WTC11 (cell line): ENCODE measurements at regions not wholly inside any gene's neighbourhood (a gene's known extent, or its start where the extent isn't known, plus 50 kb on each side); places are given as distances from the start of the nearest gene placed in this dataset.

ENCODE experiments used
- ATF2 ChIP-seq: sonication (generic); formaldehyde crosslinking; IDR thresholded peaks from 2 replicates; pipeline ENCODE4 v1.8.1; 2022; ENCODE audit warnings: low read depth, missing genetic modification reagents, borderline replicate concordance
- CREB1 ChIP-seq: sonication (generic); formaldehyde crosslinking; IDR thresholded peaks from 2 replicates; pipeline ENCODE4 v1.8.0; 2023; ENCODE audit warnings: mild to moderate bottlenecking, missing genetic modification reagents
- FOXP4 ChIP-seq: sonication (generic); formaldehyde crosslinking; IDR thresholded peaks from 2 replicates; pipeline ENCODE4 v1.8.0; 2022; ENCODE audit warnings: mild to moderate bottlenecking, missing genetic modification reagents
- NR2C2 ChIP-seq: sonication (generic); formaldehyde crosslinking; IDR thresholded peaks from 2 replicates; pipeline ENCODE4 v1.8.0; 2022; ENCODE audit warnings: mild to moderate bottlenecking, missing genetic modification reagents
- TF ChIP-seq, protein P1 (sequence below): fragments of 200-600 bp; IDR thresholded peaks from 2 replicates; pipeline ENCODE4 v1.8.0; 2022; ENCODE audit warnings: antibody characterized with exemption
- TF ChIP-seq, protein P2 (sequence below): sonication (generic); formaldehyde crosslinking; IDR thresholded peaks from 2 replicates; pipeline ENCODE4 v1.8.1; 2023; ENCODE audit warnings: mild to moderate bottlenecking, missing genetic modification reagents, moderate library complexity
- TF ChIP-seq, protein P3 (sequence below): sonication (generic); formaldehyde crosslinking; conservative IDR thresholded peaks from 2 replicates; pipeline ENCODE4 v1.8.1; 2022; ENCODE audit warnings: mild to moderate bottlenecking, missing genetic modification reagents

DNA sequence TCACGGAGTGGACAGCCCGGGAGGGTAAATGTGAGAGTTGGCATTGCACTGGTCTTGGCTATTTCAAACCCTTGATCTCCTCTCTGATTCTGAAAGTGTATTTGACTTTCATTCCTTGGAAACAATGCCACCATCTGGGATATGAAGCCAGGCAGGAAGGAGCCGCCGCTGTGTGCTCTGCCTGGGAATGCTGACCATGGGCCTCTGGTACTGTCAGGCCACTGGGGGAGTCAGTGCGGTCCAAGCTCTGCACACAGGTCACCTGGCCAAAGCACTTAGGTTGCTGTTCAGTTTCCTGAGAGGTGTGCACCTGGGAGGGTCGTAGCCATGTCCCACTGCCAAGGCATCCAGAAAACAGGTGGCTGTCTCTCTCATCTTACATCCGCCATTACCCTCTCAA, 68.5 kb upstream of the SHH start:
- no peak for TF ChIP-seq FOXP4 (CRISPR knock-in tag)
- TF ChIP-seq, protein P1, sequence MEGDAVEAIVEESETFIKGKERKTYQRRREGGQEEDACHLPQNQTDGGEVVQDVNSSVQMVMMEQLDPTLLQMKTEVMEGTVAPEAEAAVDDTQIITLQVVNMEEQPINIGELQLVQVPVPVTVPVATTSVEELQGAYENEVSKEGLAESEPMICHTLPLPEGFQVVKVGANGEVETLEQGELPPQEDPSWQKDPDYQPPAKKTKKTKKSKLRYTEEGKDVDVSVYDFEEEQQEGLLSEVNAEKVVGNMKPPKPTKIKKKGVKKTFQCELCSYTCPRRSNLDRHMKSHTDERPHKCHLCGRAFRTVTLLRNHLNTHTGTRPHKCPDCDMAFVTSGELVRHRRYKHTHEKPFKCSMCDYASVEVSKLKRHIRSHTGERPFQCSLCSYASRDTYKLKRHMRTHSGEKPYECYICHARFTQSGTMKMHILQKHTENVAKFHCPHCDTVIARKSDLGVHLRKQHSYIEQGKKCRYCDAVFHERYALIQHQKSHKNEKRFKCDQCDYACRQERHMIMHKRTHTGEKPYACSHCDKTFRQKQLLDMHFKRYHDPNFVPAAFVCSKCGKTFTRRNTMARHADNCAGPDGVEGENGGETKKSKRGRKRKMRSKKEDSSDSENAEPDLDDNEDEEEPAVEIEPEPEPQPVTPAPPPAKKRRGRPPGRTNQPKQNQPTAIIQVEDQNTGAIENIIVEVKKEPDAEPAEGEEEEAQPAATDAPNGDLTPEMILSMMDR, result no peak
- no peak for TF ChIP-seq CREB1 (CRISPR knock-in tag)
- TF ChIP-seq, protein P2, sequence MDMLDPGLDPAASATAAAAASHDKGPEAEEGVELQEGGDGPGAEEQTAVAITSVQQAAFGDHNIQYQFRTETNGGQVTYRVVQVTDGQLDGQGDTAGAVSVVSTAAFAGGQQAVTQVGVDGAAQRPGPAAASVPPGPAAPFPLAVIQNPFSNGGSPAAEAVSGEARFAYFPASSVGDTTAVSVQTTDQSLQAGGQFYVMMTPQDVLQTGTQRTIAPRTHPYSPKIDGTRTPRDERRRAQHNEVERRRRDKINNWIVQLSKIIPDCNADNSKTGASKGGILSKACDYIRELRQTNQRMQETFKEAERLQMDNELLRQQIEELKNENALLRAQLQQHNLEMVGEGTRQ (CRISPR knock-in tag), result no peak
- no peak for TF ChIP-seq NR2C2
- TF ChIP-seq, protein P3, sequence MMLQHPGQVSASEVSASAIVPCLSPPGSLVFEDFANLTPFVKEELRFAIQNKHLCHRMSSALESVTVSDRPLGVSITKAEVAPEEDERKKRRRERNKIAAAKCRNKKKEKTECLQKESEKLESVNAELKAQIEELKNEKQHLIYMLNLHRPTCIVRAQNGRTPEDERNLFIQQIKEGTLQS (CRISPR knock-in tag), result no peak
- TF ChIP-seq ATF2 (CRISPR knock-in tag), result no peak
